PC-9 (cell line): ENCODE measurements at regions not wholly inside any gene's neighbourhood (a gene's known extent, or its start where the extent isn't known, plus 50 kb on each side); places are given as distances from the start of the nearest gene placed in this dataset.

Experiments used
- BruUV-seq: library from RNA; stranded (reverse); fragments of 400-500 nt; replicated peaks from 2 replicates; lab custom pipeline; 2021; lab: Mats Ljungman, UMichigan
- CTCF ChIA-PET: fragments of 300-600 bp; sonication (Branson Sonifier 250); formaldehyde crosslinking; loops from one replicate; lab custom pipeline; 2022; ENCODE audit warnings: antibody characterized with exemption; lab: Charles Lee
- POLR2A ChIA-PET: fragments of 300-600 bp; sonication (Branson Sonifier 250); formaldehyde crosslinking; loops from one replicate; lab custom pipeline; 2022; ENCODE audit warnings: antibody characterized with exemption; ENCODE audit not compliant: unreplicated experiment; lab: Charles Lee
- DNase-seq, 2 experiments: peaks; one replicate each; pipeline versions ENCODE4 v3.0.0 to v3.0.0-alpha.2; 2015 to 2022; ENCODE audit warnings: mixed read lengths in 1 of 2
- H2AFZ ChIP-seq: fragments of 200-600 bp; sonication (generic); 2 replicates; pipeline ENCODE4 v1.8.1; 2017; ENCODE audit warnings: antibody characterized with exemption
- H3F3A ChIP-seq: fragments of 200-600 bp; sonication (generic); 2 replicates; pipeline ENCODE4 v1.8.1; 2017; ENCODE audit warnings: antibody characterized with exemption, mild to moderate bottlenecking, low read depth; ENCODE audit not compliant: insufficient read depth
- H3K27ac ChIP-seq: fragments of 200-600 bp; sonication (generic); 2 replicates; pipeline ENCODE4 v1.6.1; 2016; ENCODE audit warnings: mixed run types
- H3K27me3 ChIP-seq: fragments of 200-600 bp; sonication (generic); 2 replicates; pipeline ENCODE4 v1.6.1; 2016; ENCODE audit warnings: low read depth, mixed run types; ENCODE audit not compliant: insufficient read depth
- H3K36me3 ChIP-seq: fragments of 200-600 bp; sonication (generic); 2 replicates; pipeline ENCODE4 v1.6.1; 2016; ENCODE audit warnings: low read depth, mixed run types
- H3K4me1 ChIP-seq: fragments of 200-600 bp; sonication (generic); replicated peaks from 2 replicates; pipeline ENCODE4 v1.6.1; 2016; ENCODE audit warnings: mixed run types; ENCODE audit not compliant: insufficient read depth
- H3K4me2 ChIP-seq: fragments of 200-600 bp; sonication (generic); 2 replicates; pipeline ENCODE4 v1.6.1; 2017; ENCODE audit warnings: mixed run types
- H3K4me3 ChIP-seq: fragments of 200-600 bp; sonication (generic); 2 replicates; pipeline ENCODE4 v1.6.1; 2016; ENCODE audit warnings: mixed run types
- H3K79me2 ChIP-seq: fragments of 200-600 bp; sonication (generic); 2 replicates; pipeline ENCODE4 v1.6.1; 2017; ENCODE audit warnings: low read depth, mixed run types
- H3K9me2 ChIP-seq: fragments of 200-600 bp; sonication (generic); 2 replicates; pipeline ENCODE4 v1.8.1; 2017; ENCODE audit warnings: mild to moderate bottlenecking; ENCODE audit not compliant: insufficient read depth
- H3K9me3 ChIP-seq: fragments of 200-600 bp; sonication (generic); 2 replicates; pipeline ENCODE4 v1.8.1; 2016; ENCODE audit warnings: low read depth; ENCODE audit not compliant: insufficient read depth
- H4K20me1 ChIP-seq: fragments of 200-600 bp; sonication (generic); 2 replicates; pipeline ENCODE4 v1.8.1; 2017; ENCODE audit not compliant: insufficient read depth
- EZH2 ChIP-seq: fragments of 200-600 bp; sonication (generic); IDR thresholded peaks from 2 replicates; pipeline ENCODE4 v1.8.0; 2017; ENCODE audit warnings: antibody characterized with exemption, low read depth
- intact Hi-C: fragments of 100-400 bp; cut with micrococcal nuclease; formaldehyde crosslinking; loops from one replicate; pipeline ENCODE4 v1.10.0; 2022; ENCODE audit not compliant: unreplicated experiment
- TF ChIP-seq, protein P1 (sequence below): fragments of 200-600 bp; sonication (generic); conservative IDR thresholded peaks from 2 replicates; pipeline ENCODE4 v1.6.1; 2017; ENCODE audit warnings: mixed run types, antibody characterized with exemption, mild to moderate bottlenecking, moderate library complexity

- Histone ChIP-seq H3F3A (no peaks in the 10 kb centered on the region), H3K9me3 (no peaks in the 10 kb centered on the region), H3K79me2 (no peaks in the 10 kb centered on the region), H3K27me3 (peaks cover 72% of the 10 kb centered on the region), H3K4me2 (no peak overlapping the region), H3K36me3 (no peaks in the 10 kb centered on the region), H3K4me3 (no peak overlapping the region), H4K20me1 (no peaks in the 10 kb centered on the region), H3K4me1 (no peaks in the 10 kb centered on the region), H2AFZ (no peak overlapping the region), H3K9me2 (no peaks in the 10 kb centered on the region), H3K27ac (no peak overlapping the region)
- no peak for TF ChIP-seq EZH2
- TF ChIP-seq, protein P1, sequence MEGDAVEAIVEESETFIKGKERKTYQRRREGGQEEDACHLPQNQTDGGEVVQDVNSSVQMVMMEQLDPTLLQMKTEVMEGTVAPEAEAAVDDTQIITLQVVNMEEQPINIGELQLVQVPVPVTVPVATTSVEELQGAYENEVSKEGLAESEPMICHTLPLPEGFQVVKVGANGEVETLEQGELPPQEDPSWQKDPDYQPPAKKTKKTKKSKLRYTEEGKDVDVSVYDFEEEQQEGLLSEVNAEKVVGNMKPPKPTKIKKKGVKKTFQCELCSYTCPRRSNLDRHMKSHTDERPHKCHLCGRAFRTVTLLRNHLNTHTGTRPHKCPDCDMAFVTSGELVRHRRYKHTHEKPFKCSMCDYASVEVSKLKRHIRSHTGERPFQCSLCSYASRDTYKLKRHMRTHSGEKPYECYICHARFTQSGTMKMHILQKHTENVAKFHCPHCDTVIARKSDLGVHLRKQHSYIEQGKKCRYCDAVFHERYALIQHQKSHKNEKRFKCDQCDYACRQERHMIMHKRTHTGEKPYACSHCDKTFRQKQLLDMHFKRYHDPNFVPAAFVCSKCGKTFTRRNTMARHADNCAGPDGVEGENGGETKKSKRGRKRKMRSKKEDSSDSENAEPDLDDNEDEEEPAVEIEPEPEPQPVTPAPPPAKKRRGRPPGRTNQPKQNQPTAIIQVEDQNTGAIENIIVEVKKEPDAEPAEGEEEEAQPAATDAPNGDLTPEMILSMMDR, result no peak
- no peak for DNase-seq
- ChIA-PET CTCF (no interaction called here), POLR2A (no interaction called here)
- no TSS peak for BruUV-seq
- intact Hi-C loops, result no loop called here
Measured at GRCh38 chr16:13680021-13680889, 239.7 kb upstream of the ERCC4 start.

DNA sequence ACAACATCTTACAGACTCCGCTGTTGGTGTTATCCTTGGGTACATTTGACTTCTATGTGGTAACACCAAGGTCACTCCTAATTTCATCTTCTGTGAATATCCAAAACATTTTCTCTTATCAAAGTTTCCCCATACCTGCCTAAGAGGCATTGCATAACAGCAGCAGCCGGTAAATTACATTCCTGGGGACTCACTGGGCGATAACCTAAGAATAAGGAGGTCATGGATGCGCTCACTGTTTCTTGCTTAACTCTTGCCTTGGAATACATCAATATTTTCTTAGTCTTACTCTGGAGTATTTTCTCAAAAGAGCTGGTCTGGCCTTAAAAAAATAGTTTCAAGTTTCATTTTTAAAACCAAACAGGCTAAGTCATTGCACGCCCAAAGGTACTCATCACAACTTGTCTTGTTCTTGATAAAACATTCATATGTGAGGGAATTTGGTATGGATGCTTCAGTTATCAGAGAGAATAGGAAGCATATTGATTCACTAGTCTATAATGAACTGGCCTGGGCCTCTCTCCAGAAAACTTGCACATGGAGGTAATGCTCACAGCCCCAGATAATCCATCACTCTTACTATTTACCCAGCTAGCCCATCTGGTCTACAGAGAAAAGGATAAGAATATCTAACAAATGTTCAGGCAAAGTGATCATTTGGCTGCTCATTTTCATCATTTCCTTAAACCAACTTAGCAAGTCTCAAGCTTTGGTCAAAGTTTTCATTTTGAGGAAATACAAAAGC lies 235.0 kb upstream of the ERCC4 start:
- Histone ChIP-seq H3K9me3 (no peaks in the 10 kb centered on the region), H2AFZ (no peak overlapping the region), H3K36me3 (no peaks in the 10 kb centered on the region), H3K9me2 (no peaks in the 10 kb centered on the region), H3K27ac (no peak overlapping the region), H3F3A (no peaks in the 10 kb centered on the region), H3K27me3 (peaks cover 80% of the 10 kb centered on the region), H3K4me2 (no peak overlapping the region), H4K20me1 (no peaks in the 10 kb centered on the region), H3K79me2 (no peaks in the 10 kb centered on the region), H3K4me1 (no peaks in the 10 kb centered on the region), H3K4me3 (no peak overlapping the region)
- POLR2A ChIA-PET, result no interaction called here
- TF ChIP-seq, protein P1, result no peak
- TF ChIP-seq EZH2, result no peak
- no TSS peak for BruUV-seq
- CTCF ChIA-PET, result interaction anchor here (0.6 kb wide), 1 partner anchor 1117 kb away, joined by 5 read pairs; no protein-coding TSS in a partner anchor
- intact Hi-C loops, result no loop called here
- no peak for DNase-seq

DNA sequence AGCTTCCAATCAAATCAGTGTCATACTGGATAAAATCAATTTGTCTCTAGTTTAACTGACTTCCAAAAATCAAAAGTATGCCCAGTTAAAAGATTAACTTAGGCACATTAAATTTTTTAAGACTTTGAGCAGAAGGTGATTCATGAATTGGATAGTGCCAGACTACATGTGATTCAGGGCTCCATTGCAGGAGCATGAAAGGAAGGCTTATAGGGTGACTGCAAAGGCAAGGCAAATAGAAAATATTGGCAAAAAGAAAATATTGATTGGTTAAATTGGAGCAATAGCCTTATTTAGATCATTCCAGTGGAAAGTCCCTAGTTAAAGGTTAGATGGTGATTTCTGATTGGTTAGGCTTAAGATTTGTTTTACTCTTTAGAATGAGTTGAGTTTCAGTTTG lies 223.9 kb upstream of the ERCC4 start:
- no peak overlapping the region for H3K4me3 ChIP-seq
- H3K4me1 ChIP-seq, result no peaks in the 10 kb centered on the region
- POLR2A ChIA-PET, result no interaction called here
- intact Hi-C loops, result no loop called here
- no TSS peak for BruUV-seq
- H3K9me3 ChIP-seq, result peaks cover 5% of the 10 kb centered on the region
- H3K27me3 ChIP-seq, result peaks cover 1% of the 10 kb centered on the region; the same call in 1 of the 2 replicates
- TF ChIP-seq, protein P1, result no peak
- no peak for TF ChIP-seq EZH2
- H3K27ac ChIP-seq, result no peak overlapping the region
- CTCF ChIA-PET, result no interaction called here
- no peaks in the 10 kb centered on the region for H3K36me3 ChIP-seq
- H3K9me2 ChIP-seq, result no peaks in the 10 kb centered on the region
- no peak for DNase-seq
- no peaks in the 10 kb centered on the region for H3F3A ChIP-seq
- no peak overlapping the region for H3K4me2 ChIP-seq
- no peaks in the 10 kb centered on the region for H4K20me1 ChIP-seq
- no peak overlapping the region for H2AFZ ChIP-seq
- no peaks in the 10 kb centered on the region for H3K79me2 ChIP-seq
